Heart left ventricle (tissue), 16 donors: ENCODE measurements at regions not wholly inside any gene's neighbourhood (a gene's known extent, or its start where the extent isn't known, plus 50 kb on each side); places are given as distances from the start of the nearest gene placed in this dataset.

Experiments used
- ATAC-seq, 4 donors: fragments of 200-7000 bp; cut with Tn5 transposase; one replicate each; pipeline ENCODE4 v1.9.1; 2020 to 2022; ENCODE audit warnings: moderate library complexity in 4 of 4, mild to moderate bottlenecking in 3 of 4, moderate number of reproducible peaks in 1 of 4
- DNase-seq, 5 donors: peaks; one replicate each; pipeline ENCODE4 v3.0.0-alpha.2; 2020
- H3K27ac ChIP-seq, 12 donors: fragments of 200-600 bp; sonication (generic) in 4 of 12; one replicate each; pipeline versions ENCODE4 v1.5.0 to v1.8.0; 2016 to 2022; ENCODE audit warnings: mild to moderate bottlenecking in 2 of 12
- H3K27me3 ChIP-seq, 9 donors: fragments of 200-600 bp; sonication (generic) in 2 of 9; one replicate each; pipeline versions ENCODE4 v1.5.1 to v1.8.0; 2016 to 2022; ENCODE audit warnings: mild to moderate bottlenecking in 3 of 9
- H3K36me3 ChIP-seq, 9 donors: fragments of 200-600 bp; sonication (generic) in 2 of 9; one replicate each; pipeline versions ENCODE4 v1.5.0 to v1.8.0; 2018 to 2022; ENCODE audit warnings: mild to moderate bottlenecking in 2 of 9
- H3K4me1 ChIP-seq, 12 donors: fragments of 200-600 bp; sonication (generic) in 4 of 12; one replicate each; pipeline versions ENCODE4 v1.5.0 to v1.8.0; 2016 to 2022; ENCODE audit warnings: mild to moderate bottlenecking in 3 of 12
- H3K4me3 ChIP-seq, 12 donors: fragments of 200-600 bp; sonication (generic) in 4 of 12; one replicate each; pipeline versions ENCODE4 v1.5.0 to v1.8.0; 2017 to 2022; ENCODE audit warnings: mild to moderate bottlenecking in 9 of 12, moderate library complexity in 4 of 12
- H3K9me3 ChIP-seq, 12 donors: fragments of 200-600 bp; sonication (generic) in 4 of 12; one replicate each; pipeline versions ENCODE4 v1.5.0 to v1.8.0; 2016 to 2022; ENCODE audit warnings: mild to moderate bottlenecking in 1 of 12
- CTCF ChIP-seq, 12 donors: fragments of 200-600 bp; sonication (generic) in 4 of 12; IDR thresholded peaks; one replicate each; pipeline versions ENCODE4 v1.5.0 to v1.8.0; 2018 to 2022; ENCODE audit warnings: antibody characterized with exemption in 12 of 12, mild to moderate bottlenecking in 5 of 12
- POLR2A ChIP-seq, 2 donors: fragments of 450-650 bp; IDR thresholded peaks; one replicate each; pipeline ENCODE4 v1.6.1; 2017; ENCODE audit warnings: antibody characterized with exemption in 2 of 2, mild to moderate bottlenecking in 2 of 2, moderate library complexity in 2 of 2
- WGBS, 4 donors: extraction: QIAGEN DNeasy Blood & Tissue Kit in 2 of 4; methylation state at CpG; one replicate each; pipeline versions ENCODE4 v1.1.5 to v1.1.7; 2013 to 2018; 5-methylcytosine and 5-hydroxymethylcytosine counted together
- intact Hi-C, 10 donors: fragments of 100-400 bp; cut with DNase I; formaldehyde crosslinking; loops; one replicate each; pipeline versions ENCODE4 v1.11.1 to v1.14.2; 2022
- donor health status: ischemic (EF 13 %, LVEDD 7.1; RV severe dilation, severe dysfunction).
- donor health status: healthy with polysubstance abuse.
- donor health status: DM: no; HTN: yes; CAD: no.
- donor health status: DM: no; HTN: no; CAD: no.
- donor health status: ischemic (EF 25% LVEDD 6.9; RV normal size, moderate dysfunction).
- donor health status: ischemic (EF 25% LVEDD 5.7; RV mildly dilated, moderate dysfunction).
- donor health status: healthy.
- donor health status: DM: yes; HTN: yes; CAD: no.
- donor health status: ischemic (EF 35%, LVEDD 5.7; RV mildly dilated, moderate dysfunction).
- donor health status: nonischemic (EF 11% LVEDD 7.7; RV severe dilation, severe dysfunction).
- donor health status: DM: yes; HTN: yes; CAD: no.
- donor health status: PGD.
- donor health status: ischemic (EF 29% LVEDD 5.4; RV normal size, mild dysfunction).
- donor health status: nonischemic (EF 23%, LVEDD 6.1; RV moderate dilation, normal function).

GRCh38 chr17:71484546-71484945, 636.3 kb upstream of the SOX9 start:
- ATAC-seq (no peak), DNase-seq (no peak)
- H3K9me3 ChIP-seq: no peaks in the 10 kb centered on the region
- TF ChIP-seq POLR2A (IDR thresholded peaks at IDR 0.05): no peak
- 40 to 61% (median 49%) methylated on average over 1 of the region's 1 CpG for WGBS, 4 donors
- H3K4me3 ChIP-seq: no peak overlapping the region
- peaks cover 0 to 5% (median 0%) of the 10 kb centered on the region in 9 donors for H3K27me3 ChIP-seq
- H3K27ac ChIP-seq: no peak overlapping the region
- intact Hi-C loops: no loop called here
- no peaks in the 10 kb centered on the region for H3K36me3 ChIP-seq
- H3K4me1 ChIP-seq: no peaks in the 10 kb centered on the region

GRCh38 chr17:71485426-71485825, 635.4 kb upstream of the SOX9 start:
- no peak overlapping the region for H3K4me3 ChIP-seq
- TF ChIP-seq CTCF (IDR thresholded peaks at IDR 0.05) (no peak), POLR2A (IDR thresholded peaks at IDR 0.05) (no peak)
- WGBS, 4 donors: 87 to 92% (median 90%) methylated on average over 3 of the region's 3 CpGs

GRCh38 chr17:71486261-71486660, 634.6 kb upstream of the SOX9 start:
- no peaks in the 10 kb centered on the region for H3K4me1 ChIP-seq
- TF ChIP-seq POLR2A (IDR thresholded peaks at IDR 0.05): no peak
- TF ChIP-seq CTCF (IDR thresholded peaks at IDR 0.05): no peak
- DNase-seq (no peak), ATAC-seq (no peak)
- no peaks in the 10 kb centered on the region for H3K36me3 ChIP-seq
- H3K4me3 ChIP-seq: no peak overlapping the region
- no peak overlapping the region for H3K27ac ChIP-seq
- H3K9me3 ChIP-seq: no peaks in the 10 kb centered on the region
- H3K27me3 ChIP-seq: peaks cover 0 to 3% (median 0%) of the 10 kb centered on the region in 9 donors
- intact Hi-C loops: no loop called here

More at GRCh38 chr17:71485426-71485825, 635.4 kb upstream of the SOX9 start:
- Histone ChIP-seq H3K9me3 (no peaks in the 10 kb centered on the region), H3K27ac (no peak overlapping the region), H3K27me3 (peaks cover 0 to 4% (median 0%) of the 10 kb centered on the region in 9 donors), H3K36me3 (no peaks in the 10 kb centered on the region), H3K4me1 (no peaks in the 10 kb centered on the region)
- ATAC-seq (no peak), DNase-seq (no peak)
- intact Hi-C loops: no loop called here

- intact Hi-C loops: no loop called here
- DNase-seq: no peak
- no peak overlapping the region for H3K4me3 ChIP-seq
- H3K9me3 ChIP-seq: peaks cover 0 to 2% (median 0%) of the 10 kb centered on the region in 12 donors
- TF ChIP-seq CTCF (IDR thresholded peaks at IDR 0.05): no peak
- TF ChIP-seq POLR2A (IDR thresholded peaks at IDR 0.05): no peak
- no peak overlapping the region for H3K27ac ChIP-seq
- H3K4me1 ChIP-seq: no peaks in the 10 kb centered on the region
- H3K36me3 ChIP-seq: no peaks in the 10 kb centered on the region
- no peak for ATAC-seq
- no peaks in the 10 kb centered on the region for H3K27me3 ChIP-seq
Measured at GRCh38 chr17:71488851-71489250, 632.0 kb upstream of the SOX9 start.

- no peak for ATAC-seq
- Histone ChIP-seq H3K4me1 (no peaks in the 10 kb centered on the region), H3K27me3 (no peaks in the 10 kb centered on the region), H3K4me3 (no peak overlapping the region), H3K36me3 (no peaks in the 10 kb centered on the region), H3K27ac (no peak overlapping the region), H3K9me3 (peaks cover 0 to 2% (median 0%) of the 10 kb centered on the region in 12 donors)
- intact Hi-C loops: no loop called here
- no peak for TF ChIP-seq POLR2A (IDR thresholded peaks at IDR 0.05)
- no peak for TF ChIP-seq CTCF (IDR thresholded peaks at IDR 0.05)
- WGBS, 4 donors: 48 to 64% (median 58%) methylated on average over 2 of the region's 2 CpGs
- DNase-seq: no peak
Measured at GRCh38 chr17:71494062-71494855, 626.6 kb upstream of the SOX9 start.
